RWPE1 (cell line): ENCODE measurements at regions not wholly inside any gene's neighbourhood (a gene's known extent, or its start where the extent isn't known, plus 50 kb on each side); places are given as distances from the start of the nearest gene placed in this dataset.
A peak's percentile ranks its signal among the peaks of the same experiment; 100 is the strongest.
"Not testable (repeated sequence)": the region's sequence is repeated elsewhere in the genome, so short reads cannot be mapped to it uniquely, and the experiment has no call there.

Experiments
- CTCF ChIA-PET: fragments of 350-600 bp; sonication (Branson Sonifier 250); formaldehyde crosslinking; extraction: SDS; loops from one replicate; lab custom pipeline; 2021; lab: Yijun Ruan, JAX
- POLR2A ChIA-PET: fragments of 400-600 bp; formaldehyde crosslinking; extraction: SDS; loops from one replicate; lab custom pipeline; 2020; ENCODE audit warnings: antibody characterized with exemption; ENCODE audit not compliant: low non-redundant PET; lab: Yijun Ruan, JAX
- DNase-seq: peaks from one replicate; pipeline ENCODE4 v3.0.0; 2012; ENCODE audit warnings: low spot score
- H3K27ac ChIP-seq: fragments of 450-650 bp; 2 replicates; pipeline ENCODE4 v1.5.1; 2017
- CTCF ChIP-seq: fragments of 450-650 bp; conservative IDR thresholded peaks from 2 replicates; pipeline ENCODE4 v1.5.1; 2017; ENCODE audit warnings: low read depth, mild to moderate bottlenecking

DNA sequence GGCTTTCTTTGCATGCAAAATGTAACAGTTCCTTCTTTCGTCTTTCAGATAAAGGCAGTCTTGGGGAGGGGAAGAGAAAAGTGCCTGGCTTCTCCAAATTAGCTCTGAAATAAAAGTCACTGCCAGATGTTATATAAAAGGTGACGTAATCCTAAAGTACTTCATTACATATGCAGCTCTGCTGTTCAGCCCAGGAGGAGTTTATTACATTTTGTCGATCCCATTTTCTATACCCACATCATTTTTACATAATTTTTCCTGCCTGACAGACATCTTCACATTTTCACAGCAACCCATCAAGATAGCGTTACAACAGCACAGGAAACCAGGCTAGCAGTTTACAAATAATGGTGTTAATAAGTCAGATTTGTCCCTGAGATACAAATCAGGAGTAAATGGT lies 86.7 kb upstream of the SLC30A5 start:
- POLR2A ChIA-PET, result no interaction called here
- no peak overlapping the region for H3K27ac ChIP-seq
- no peak for TF ChIP-seq CTCF
- CTCF ChIA-PET, result interaction anchor here (0.6 to 0.7 kb wide), 3 partner anchors 11 to 677 kb away, joined by 3 to 8 read pairs (median 3); no protein-coding TSS in a partner anchor
- no peak for DNase-seq

- CTCF ChIA-PET, result interaction anchor here (0.6 to 0.7 kb wide), 3 partner anchors 10 to 678 kb away, joined by 3 to 8 read pairs (median 3); no protein-coding TSS in a partner anchor
- H3K27ac ChIP-seq, result no peak overlapping the region
- POLR2A ChIA-PET, result no interaction called here
- peak; percentile 71 for TF ChIP-seq CTCF
- peak; percentile 56 for DNase-seq
Observed at GRCh38 chr5:69007726-69008368, 86.0 kb upstream of the SLC30A5 start.

GRCh38 chr5:69010476-69010875 lies 83.3 kb upstream of the SLC30A5 start:
- ChIA-PET CTCF (interaction anchor here (0.6 to 0.7 kb wide), 2 partner anchors 8 to 531 kb away, joined by 3 read pairs; no protein-coding TSS in a partner anchor), POLR2A (no interaction called here)
- no peak overlapping the region for H3K27ac ChIP-seq
- TF ChIP-seq CTCF, result no peak
- DNase-seq, result no peak

GRCh38 chr5:69011910-69012309 lies 81.9 kb upstream of the SLC30A5 start:
- CTCF ChIA-PET, result interaction anchor here (0.6 to 0.9 kb wide), 3 partner anchors 55 to 420 kb away, joined by 3 to 5 read pairs (median 4); no protein-coding TSS in a partner anchor
- POLR2A ChIA-PET, result no interaction called here

DNA sequence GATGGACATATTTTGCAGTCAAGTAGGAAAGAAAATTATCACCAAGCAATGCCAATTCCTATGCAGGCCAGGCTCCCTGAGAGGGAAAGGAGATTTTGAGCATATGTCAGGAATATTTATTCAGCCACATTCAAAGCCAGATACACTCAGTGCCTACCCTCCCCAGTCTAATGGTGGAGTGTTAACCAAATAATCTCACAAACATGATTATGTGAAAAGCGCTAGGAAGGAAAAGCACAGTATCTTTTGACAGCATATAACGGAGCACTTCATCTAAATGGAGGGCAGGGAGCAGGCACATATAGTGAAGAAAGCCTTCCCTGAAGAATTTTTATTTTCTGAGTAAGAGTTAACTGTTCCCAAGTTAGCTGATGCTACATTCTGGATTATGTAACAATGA lies 80.3 kb upstream of the SLC30A5 start:
- DNase-seq, result no peak
- TF ChIP-seq CTCF, result no peak
- H3K27ac ChIP-seq, result no peak overlapping the region
- POLR2A ChIA-PET, result no interaction called here
- CTCF ChIA-PET, result no interaction called here

More at GRCh38 chr5:69011910-69012309, 81.9 kb upstream of the SLC30A5 start:
- H3K27ac ChIP-seq, result no peak overlapping the region
- DNase-seq, result no peak
- TF ChIP-seq CTCF, result no peak

GRCh38 chr5:69014007-69014406 lies 79.8 kb upstream of the SLC30A5 start:
- POLR2A ChIA-PET, H3K27ac ChIP-seq, DNase-seq: not testable (repeated sequence)
- CTCF ChIA-PET, result interaction anchor here (0.6 kb wide), 1 partner anchor 82 kb away, joined by 3 read pairs; no protein-coding TSS in a partner anchor
